SJSA1 (cell line): ENCODE measurements at regions not wholly inside any gene's neighbourhood (a gene's known extent, or its start where the extent isn't known, plus 50 kb on each side); places are given as distances from the start of the nearest gene placed in this dataset.
"Not testable (repeated sequence)": the region's sequence is repeated elsewhere in the genome, so short reads cannot be mapped to it uniquely, and the experiment has no call there.

ENCODE experiments used
- DNase-seq, 2 experiments: peaks; one replicate each; pipeline ENCODE4 v3.0.0-alpha.2; 2015 to 2020; ENCODE audit warnings: low spot score in 2 of 2, low read depth in 1 of 2
- H3K27ac ChIP-seq: fragments of 250-450 bp; sonication (Bioruptor Pico); 2 replicates; pipeline ENCODE4 v1.5.1; 2020; ENCODE audit warnings: mild to moderate bottlenecking, moderate library complexity
- H3K27me3 ChIP-seq: fragments of 250-450 bp; sonication (Bioruptor Pico); replicated peaks from 2 replicates; pipeline ENCODE4 v1.5.1; 2020; ENCODE audit warnings: mild to moderate bottlenecking, moderate library complexity
- H3K36me3 ChIP-seq: fragments of 250-450 bp; sonication (Bioruptor Pico); 2 replicates; pipeline ENCODE4 v1.5.1; 2020; ENCODE audit warnings: mild to moderate bottlenecking
- H3K4me1 ChIP-seq: fragments of 250-450 bp; sonication (Bioruptor Pico); replicated peaks from 2 replicates; pipeline ENCODE4 v1.6.1; 2021; ENCODE audit warnings: mild to moderate bottlenecking
- H3K4me3 ChIP-seq: fragments of 250-450 bp; sonication (Bioruptor Pico); 2 replicates; pipeline ENCODE4 v1.5.1; 2020; ENCODE audit warnings: mild to moderate bottlenecking
- H3K9me3 ChIP-seq: fragments of 250-450 bp; sonication (Bioruptor Pico); replicated peaks from 2 replicates; pipeline ENCODE4 v1.5.1; 2020; ENCODE audit warnings: mild to moderate bottlenecking

DNA sequence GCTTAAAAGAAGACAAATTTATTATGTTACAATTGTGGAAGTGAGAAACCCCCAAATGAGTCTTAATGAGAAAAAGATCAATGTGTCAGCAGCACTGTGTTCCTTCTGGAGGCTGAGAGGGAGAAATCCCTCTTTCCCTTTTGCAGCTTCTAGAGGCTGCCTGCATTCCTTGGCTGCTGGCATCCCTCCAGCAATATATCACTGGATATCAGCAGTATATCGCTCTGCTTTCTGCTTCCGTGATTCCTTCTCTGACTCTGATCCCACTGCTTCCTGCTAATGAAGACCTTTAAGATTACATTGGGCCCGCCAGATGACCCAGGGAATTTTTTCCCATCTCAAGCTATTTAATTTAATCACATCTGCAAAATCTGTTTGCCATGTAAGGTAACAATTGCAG is 1008.0 kb downstream of the RAPGEF2 start:
- H3K9me3 ChIP-seq, result no peaks in the 10 kb centered on the region; the same call in 1 of the 2 replicates
- H3K4me3 ChIP-seq, result no peak overlapping the region
- no peaks in the 10 kb centered on the region for H3K36me3 ChIP-seq
- no peak for DNase-seq
- H3K27ac ChIP-seq, result no peak overlapping the region
- no peaks in the 10 kb centered on the region for H3K4me1 ChIP-seq
- no peaks in the 10 kb centered on the region for H3K27me3 ChIP-seq

DNA sequence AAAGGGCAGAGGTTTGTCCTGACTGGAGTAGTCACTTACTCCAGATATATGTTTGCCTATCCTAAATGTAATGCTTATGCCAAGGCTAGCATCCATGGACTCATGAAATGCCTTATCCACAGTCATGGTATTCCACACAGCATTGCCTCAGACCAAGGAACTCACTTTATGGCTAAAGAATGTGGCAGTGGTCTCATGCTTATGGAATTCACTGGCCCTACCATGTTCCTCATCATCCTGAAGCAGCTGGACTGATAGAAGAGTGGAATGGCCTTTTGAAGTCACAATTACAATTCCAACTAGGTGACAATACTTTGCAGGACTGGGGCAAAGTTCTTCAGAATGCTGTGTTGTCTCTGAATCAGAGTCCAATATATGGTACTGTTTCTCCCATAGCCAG is 1014.8 kb downstream of the RAPGEF2 start:
- Histone ChIP-seq H3K4me3 (no peak overlapping the region), H3K9me3 (no peaks in the 10 kb centered on the region; the same call in 1 of the 2 replicates), H3K36me3 (no peaks in the 10 kb centered on the region), H3K27ac (no peak overlapping the region), H3K4me1 (no peaks in the 10 kb centered on the region), H3K27me3 (no peaks in the 10 kb centered on the region)
- DNase-seq, result no peak

DNA sequence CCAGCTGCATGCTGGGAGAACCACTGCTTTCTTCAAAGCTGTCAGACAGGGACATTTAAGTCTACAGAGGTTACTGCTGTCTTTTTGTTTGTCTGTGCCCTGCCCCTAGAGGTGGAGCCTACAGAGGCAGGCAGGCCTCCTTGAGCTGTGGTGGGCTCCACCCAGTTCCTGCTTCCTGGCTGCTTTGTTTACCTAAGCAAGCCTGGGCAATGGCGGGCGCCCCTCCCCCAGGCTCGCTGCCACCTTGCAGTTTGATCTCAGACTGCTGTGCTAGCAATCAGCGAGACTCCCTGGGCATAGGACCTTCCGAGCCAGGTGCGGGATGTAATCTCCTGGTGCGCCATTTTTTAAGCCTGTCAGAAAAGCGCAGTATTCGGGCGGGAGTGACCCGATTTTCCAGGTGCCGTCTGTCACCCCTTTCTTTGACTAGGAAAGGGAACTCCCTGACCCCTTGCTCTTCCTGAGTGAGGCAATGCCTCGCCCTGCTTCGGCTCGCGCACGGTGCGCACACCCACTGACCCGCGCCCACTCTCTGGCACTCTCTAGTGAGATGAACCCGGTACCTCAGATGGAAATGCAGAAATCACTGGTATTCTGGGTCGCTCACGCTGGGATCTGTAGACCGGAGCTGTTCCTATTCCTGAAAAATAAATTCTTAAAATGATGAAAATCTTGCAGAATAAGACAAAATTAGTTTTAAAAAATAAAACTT is 1022.9 kb downstream of the RAPGEF2 start:
- DNase-seq, H3K27me3 ChIP-seq, H3K4me3 ChIP-seq, H3K4me1 ChIP-seq, H3K36me3 ChIP-seq, H3K27ac ChIP-seq, H3K9me3 ChIP-seq: not testable (repeated sequence)

DNA sequence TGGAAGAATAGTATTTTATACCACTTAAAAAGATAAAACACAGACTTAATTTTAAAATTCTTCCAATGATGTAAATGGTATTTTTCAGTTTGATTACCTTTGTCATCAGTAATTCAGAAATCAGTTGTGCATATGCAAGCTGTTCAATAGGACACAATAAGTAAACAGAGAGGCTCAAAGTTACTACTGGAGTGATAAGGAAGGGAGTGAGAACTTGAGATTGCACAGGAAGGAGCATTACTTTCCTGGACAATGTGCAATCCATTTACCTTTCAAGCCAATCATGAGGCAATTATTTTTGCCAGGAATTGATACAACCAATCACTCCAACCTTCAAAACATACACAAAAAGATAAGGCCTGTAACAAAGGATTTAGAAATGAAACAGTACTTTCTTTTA is 1024.3 kb downstream of the RAPGEF2 start:
- H3K27ac ChIP-seq, result no peak overlapping the region
- no peak for DNase-seq
- no peaks in the 10 kb centered on the region for H3K36me3 ChIP-seq
- no peaks in the 10 kb centered on the region for H3K9me3 ChIP-seq
- H3K4me3 ChIP-seq, result no peak overlapping the region
- no peaks in the 10 kb centered on the region for H3K27me3 ChIP-seq
- no peaks in the 10 kb centered on the region for H3K4me1 ChIP-seq

DNA sequence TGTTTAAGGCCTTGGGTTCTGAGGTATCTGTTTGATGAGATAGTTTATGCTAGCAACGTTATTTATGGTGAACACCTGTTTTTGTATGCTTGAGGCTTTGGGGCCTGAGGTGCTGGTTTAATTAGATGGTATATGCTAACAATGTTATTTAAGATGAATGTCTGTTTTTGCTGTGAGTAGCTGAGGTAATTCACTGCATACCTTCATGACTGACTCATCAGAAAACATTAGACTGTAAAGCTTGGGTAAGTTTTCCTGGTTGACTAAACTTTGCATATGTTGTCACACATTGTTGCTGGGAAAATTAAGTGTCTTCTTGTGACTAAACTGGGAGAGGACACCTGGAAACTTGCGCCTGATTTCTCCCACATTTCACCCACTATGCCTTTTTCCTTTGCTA is 1026.6 kb downstream of the RAPGEF2 start:
- Histone ChIP-seq H3K4me3 (no peak overlapping the region), H3K27me3 (no peaks in the 10 kb centered on the region), H3K9me3 (no peaks in the 10 kb centered on the region), H3K36me3 (no peaks in the 10 kb centered on the region), H3K27ac (no peak overlapping the region), H3K4me1 (no peaks in the 10 kb centered on the region)
- no peak for DNase-seq

DNA sequence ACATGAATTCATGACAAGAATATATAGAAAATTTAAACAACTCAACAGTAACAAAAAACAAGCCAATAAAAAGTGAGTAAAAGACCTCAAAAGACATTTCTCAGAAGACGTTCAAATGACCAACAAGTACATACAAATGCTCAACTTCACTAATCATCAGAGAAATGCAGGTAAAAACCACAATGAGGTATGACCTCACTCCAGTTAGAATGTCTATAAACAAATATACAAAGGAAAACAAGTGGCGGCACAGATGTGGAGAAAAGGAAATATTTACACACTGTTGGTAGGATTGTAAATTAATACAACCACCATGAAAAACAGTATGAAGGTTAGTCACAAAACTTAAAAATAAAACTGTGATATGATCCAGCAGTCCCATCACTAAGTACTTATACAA is 1033.1 kb downstream of the RAPGEF2 start:
- Histone ChIP-seq H3K4me1 (no peaks in the 10 kb centered on the region), H3K36me3 (no peaks in the 10 kb centered on the region), H3K27ac (no peak overlapping the region), H3K9me3 (no peaks in the 10 kb centered on the region), H3K27me3 (no peaks in the 10 kb centered on the region), H3K4me3 (no peak overlapping the region)
- no peak for DNase-seq

DNA sequence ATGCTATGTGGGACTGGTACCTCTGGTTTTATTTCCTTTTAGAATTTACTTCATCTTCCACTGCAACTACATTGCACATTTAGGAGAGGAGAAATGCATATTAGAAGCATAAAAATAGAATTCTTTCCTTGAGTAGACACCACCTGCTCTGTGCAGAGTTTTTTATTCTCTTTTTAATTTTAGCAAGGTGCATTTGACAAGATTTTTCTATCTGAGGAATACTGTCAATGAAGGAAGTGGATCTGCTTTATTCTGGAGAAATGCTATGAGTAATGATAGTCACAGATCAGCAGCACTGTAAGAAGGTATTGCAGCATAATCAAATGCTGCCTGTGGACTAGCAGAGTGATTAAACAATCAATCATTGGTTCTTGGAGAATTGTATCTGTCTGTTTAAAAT is 1038.3 kb downstream of the RAPGEF2 start:
- Histone ChIP-seq H3K36me3 (no peaks in the 10 kb centered on the region), H3K27me3 (no peaks in the 10 kb centered on the region), H3K27ac (no peak overlapping the region), H3K9me3 (no peaks in the 10 kb centered on the region), H3K4me1 (no peaks in the 10 kb centered on the region), H3K4me3 (no peak overlapping the region)
- DNase-seq, result no peak

DNA sequence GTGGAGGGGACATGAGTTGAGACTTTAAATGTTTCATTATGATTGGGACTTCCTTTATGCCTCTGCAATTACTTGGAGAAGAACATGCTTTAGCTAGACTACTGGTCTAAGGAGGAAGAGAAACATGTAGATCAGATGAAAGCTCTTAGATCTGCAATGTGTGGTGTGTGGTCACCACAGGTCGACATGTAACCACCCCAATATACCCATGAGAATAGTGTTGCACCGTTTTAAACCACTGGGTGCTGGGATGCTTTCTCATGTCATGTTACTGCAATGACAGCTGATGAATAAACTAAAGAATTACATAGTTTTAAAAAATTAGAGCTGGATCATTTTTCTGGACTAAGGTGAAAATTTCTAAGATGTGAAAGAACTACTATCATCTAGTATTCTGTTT is 1039.7 kb downstream of the RAPGEF2 start:
- H3K27ac ChIP-seq, result no peak overlapping the region
- H3K27me3 ChIP-seq, result no peaks in the 10 kb centered on the region
- H3K4me3 ChIP-seq, result no peak overlapping the region
- H3K36me3 ChIP-seq, result no peaks in the 10 kb centered on the region
- no peaks in the 10 kb centered on the region for H3K9me3 ChIP-seq
- no peak for DNase-seq
- H3K4me1 ChIP-seq, result no peaks in the 10 kb centered on the region

DNA sequence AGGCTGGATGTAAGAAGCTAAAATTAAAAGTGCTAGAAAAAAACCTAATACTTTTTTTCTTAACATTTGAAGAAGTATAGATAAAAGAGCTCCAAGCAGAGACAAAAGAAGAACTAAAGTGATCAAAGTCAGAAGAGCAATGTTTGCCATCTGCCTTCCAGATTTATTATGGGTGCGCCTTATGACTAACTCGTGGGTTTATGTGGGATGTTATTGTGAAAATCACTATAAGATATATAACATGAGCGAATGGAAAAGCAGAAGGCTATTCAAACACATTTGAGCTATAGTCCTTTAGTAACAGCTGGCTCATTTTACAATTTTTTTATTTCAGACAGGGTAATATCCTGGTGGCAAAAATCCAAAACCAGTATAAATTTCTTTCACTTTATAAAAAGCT is 1040.7 kb downstream of the RAPGEF2 start:
- Histone ChIP-seq H3K36me3 (no peaks in the 10 kb centered on the region), H3K4me3 (no peak overlapping the region), H3K27ac (no peak overlapping the region), H3K27me3 (no peaks in the 10 kb centered on the region), H3K4me1 (no peaks in the 10 kb centered on the region), H3K9me3 (no peaks in the 10 kb centered on the region)
- no peak for DNase-seq

DNA sequence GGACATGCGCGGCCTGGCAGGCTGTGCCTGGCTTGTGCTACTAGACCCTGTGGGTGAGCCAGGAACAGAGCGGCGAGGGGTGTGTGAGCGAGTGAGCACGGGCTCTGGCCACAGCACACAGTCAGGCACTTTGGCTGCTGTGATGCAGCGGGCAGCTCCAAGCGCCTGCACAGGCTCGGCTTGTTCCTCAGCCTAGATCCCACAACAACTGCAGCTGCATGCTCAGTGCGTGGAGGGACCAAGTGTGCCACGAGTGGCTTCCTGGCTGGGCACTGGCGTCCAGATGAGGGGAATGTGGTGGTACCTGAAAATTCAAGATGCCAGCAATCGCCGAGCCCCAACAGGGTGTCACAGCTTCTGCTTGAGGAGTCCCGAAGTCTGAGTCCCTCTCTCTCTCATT is 1056.6 kb downstream of the RAPGEF2 start:
- H3K36me3 ChIP-seq, result no peaks in the 10 kb centered on the region
- no peaks in the 10 kb centered on the region for H3K4me1 ChIP-seq
- no peak overlapping the region for H3K27ac ChIP-seq
- no peak for DNase-seq
- no peak overlapping the region for H3K4me3 ChIP-seq
- no peaks in the 10 kb centered on the region for H3K9me3 ChIP-seq
- no peaks in the 10 kb centered on the region for H3K27me3 ChIP-seq

DNA sequence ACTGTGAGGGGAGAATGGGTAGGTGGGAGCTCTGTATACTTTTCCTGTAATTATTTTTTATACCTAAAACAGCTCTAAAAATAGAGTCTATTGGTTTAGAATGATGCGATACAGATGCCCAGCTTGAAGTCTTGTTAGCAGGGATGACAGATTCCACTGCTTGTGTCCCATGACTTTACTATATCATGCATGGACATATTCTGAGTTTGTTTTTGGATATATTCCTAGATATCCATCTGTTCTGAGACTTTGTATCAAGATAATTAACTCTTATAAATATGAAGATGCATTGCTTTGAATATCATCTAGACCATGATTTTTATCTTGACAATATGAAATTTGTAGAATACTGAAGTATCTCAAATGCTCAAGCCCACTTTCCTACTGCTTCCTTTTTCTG is 1058.1 kb downstream of the RAPGEF2 start:
- Histone ChIP-seq H3K9me3 (no peaks in the 10 kb centered on the region), H3K4me3 (no peak overlapping the region), H3K4me1 (no peaks in the 10 kb centered on the region), H3K27me3 (no peaks in the 10 kb centered on the region), H3K36me3 (no peaks in the 10 kb centered on the region), H3K27ac (no peak overlapping the region)
- DNase-seq, result no peak

DNA sequence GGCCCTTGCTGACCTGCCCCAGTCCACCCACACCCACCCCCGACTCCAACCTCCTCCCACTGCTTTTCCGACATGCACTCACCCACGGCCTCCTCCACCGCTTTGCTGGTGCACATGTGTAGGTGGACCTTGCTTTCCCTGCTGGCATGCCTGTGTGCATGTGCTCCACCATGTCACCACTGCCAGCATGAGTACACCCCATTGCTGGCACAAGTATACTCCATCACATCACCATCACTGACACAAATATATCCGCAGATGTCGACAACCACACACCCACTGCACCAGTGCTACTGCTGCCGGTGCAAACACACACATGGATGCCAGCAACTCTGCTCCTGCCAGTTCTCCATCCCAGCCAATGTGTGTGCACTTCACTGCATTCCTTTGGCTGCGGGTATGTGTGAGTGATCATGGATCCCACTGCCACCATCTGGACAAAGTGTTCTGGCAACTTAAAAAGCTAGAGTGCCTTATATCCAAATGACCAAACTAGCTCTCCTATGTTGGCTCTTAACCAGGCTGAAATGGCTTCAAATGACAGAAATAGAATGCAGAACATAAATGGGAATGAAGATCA is 1072.3 kb downstream of the RAPGEF2 start:
- no peaks in the 10 kb centered on the region for H3K27me3 ChIP-seq
- no peaks in the 10 kb centered on the region for H3K9me3 ChIP-seq
- no peak for DNase-seq
- H3K4me1 ChIP-seq, result no peaks in the 10 kb centered on the region
- H3K4me3 ChIP-seq, result no peak overlapping the region
- H3K27ac ChIP-seq, result no peak overlapping the region
- no peaks in the 10 kb centered on the region for H3K36me3 ChIP-seq

DNA sequence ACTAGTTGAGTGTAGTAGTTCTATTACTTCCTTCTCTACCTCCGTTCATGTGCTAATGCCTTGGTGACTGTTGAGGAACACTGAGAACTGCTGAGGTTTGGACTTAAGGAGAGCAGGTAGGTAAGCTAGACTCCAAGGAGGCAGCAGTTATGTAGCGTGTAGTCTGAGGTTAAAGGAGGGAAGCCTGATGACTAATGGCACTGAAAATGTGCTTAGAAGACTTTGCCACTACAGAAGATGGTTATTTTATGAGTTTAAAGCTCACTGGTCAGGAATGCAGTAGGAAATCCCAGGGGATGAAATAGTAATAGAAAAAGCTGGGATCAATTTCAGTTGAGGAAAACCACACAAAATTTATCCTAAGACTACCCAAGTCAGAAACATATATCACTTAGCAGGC is 1077.3 kb downstream of the RAPGEF2 start:
- H3K4me3 ChIP-seq, result no peak overlapping the region
- no peak for DNase-seq
- H3K9me3 ChIP-seq, result no peaks in the 10 kb centered on the region
- H3K4me1 ChIP-seq, result no peaks in the 10 kb centered on the region
- H3K27me3 ChIP-seq, result no peaks in the 10 kb centered on the region
- no peak overlapping the region for H3K27ac ChIP-seq
- H3K36me3 ChIP-seq, result no peaks in the 10 kb centered on the region

DNA sequence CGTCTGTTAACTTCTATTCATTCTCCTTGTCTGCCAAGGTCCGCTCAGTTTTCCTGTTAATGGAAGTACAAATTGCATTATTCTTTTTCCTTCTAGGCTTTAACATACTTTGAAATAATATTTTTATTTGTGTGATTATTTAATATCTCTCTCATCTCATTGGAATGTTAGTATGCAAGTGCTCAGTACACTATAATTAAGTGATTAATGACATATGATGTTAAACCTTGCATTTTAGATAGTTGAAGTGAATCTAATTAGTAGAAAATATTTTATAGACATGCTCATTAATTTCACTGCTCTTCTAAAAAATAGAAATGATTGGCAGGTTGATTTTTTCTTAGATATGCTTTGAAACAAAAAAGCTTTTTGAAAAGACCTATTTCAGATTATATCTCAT is 1079.8 kb downstream of the RAPGEF2 start:
- Histone ChIP-seq H3K36me3 (no peaks in the 10 kb centered on the region), H3K27me3 (no peaks in the 10 kb centered on the region), H3K27ac (no peak overlapping the region), H3K4me1 (no peaks in the 10 kb centered on the region), H3K4me3 (no peak overlapping the region), H3K9me3 (no peaks in the 10 kb centered on the region)
- no peak for DNase-seq

DNA sequence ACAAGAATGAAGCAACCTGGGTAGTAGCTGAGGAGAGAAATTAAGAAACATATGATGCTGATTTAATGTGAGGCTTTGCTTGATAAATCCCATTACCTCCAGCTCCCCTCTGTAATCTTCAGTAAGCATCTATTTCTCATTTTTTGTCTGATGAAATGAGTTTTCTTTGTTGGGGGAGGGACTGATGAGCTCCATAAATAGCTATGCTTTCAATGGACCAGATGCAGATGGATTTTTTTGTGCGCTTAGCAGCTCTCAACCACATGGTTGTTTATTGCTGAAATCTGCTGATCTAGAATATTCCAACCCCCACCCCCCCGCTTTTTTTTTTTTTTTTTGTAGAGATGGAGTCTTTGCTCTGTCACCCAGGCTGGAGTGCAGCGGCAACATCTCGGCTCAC is 1082.0 kb downstream of the RAPGEF2 start:
- no peaks in the 10 kb centered on the region for H3K4me1 ChIP-seq
- H3K4me3 ChIP-seq, result no peak overlapping the region
- no peaks in the 10 kb centered on the region for H3K9me3 ChIP-seq
- H3K27ac ChIP-seq, result no peak overlapping the region
- H3K36me3 ChIP-seq, result no peaks in the 10 kb centered on the region
- no peak for DNase-seq
- no peaks in the 10 kb centered on the region for H3K27me3 ChIP-seq
